ENCODE measurements at regions not wholly inside any gene's neighbourhood (a gene's known extent, or its start where the extent isn't known, plus 50 kb on each side); places are given as distances from the start of the nearest gene placed in this dataset.

GRCh38 chr6:6997263-6998193 is 110.2 kb upstream of the RREB1 start:
- no peak for TF ChIP-seq CTCF (IDR thresholded peaks at IDR 0.05; ENCODE audit: extremely low read depth in 1 of 2, insufficient read depth in 1 of 2, low read depth in 1 of 2, low read length in 2 of 2)
- no peak for TF ChIP-seq MYC (IDR thresholded peaks at IDR 0.05; ENCODE audit: low read depth, low read length)
